Stomach (tissue), 8 donors: ENCODE measurements at regions not wholly inside any gene's neighbourhood (a gene's known extent, or its start where the extent isn't known, plus 50 kb on each side); places are given as distances from the start of the nearest gene placed in this dataset.

Experiments
- DNase-seq, 2 donors: peaks; one replicate each; pipeline versions ENCODE4 v3.0.0 to v3.0.0-alpha.2; 2013 to 2019
- H3K27ac ChIP-seq, 5 donors: fragments of 200-600 bp in 4 of 5; sonication (generic) in 4 of 5; one replicate each; pipeline ENCODE4 v1.5.1; 2013 to 2019; ENCODE audit warnings: mild to moderate bottlenecking in 1 of 5, moderate library complexity in 1 of 5
- H3K27me3 ChIP-seq, 3 donors: fragments of 200-600 bp; sonication (generic); one replicate each; pipeline ENCODE4 v1.5.1; 2017 to 2019; ENCODE audit warnings: mixed run types in 1 of 3
- H3K36me3 ChIP-seq, 4 donors: fragments of 200-600 bp; sonication (generic); 1 replicate in 3 of 4; 2 replicates in 1 of 4; pipeline ENCODE4 v1.5.1; 2016 to 2019
- H3K4me1 ChIP-seq, 4 donors: fragments of 200-600 bp; sonication (generic); one replicate each; pipeline ENCODE4 v1.5.1; 2016 to 2019
- H3K4me3 ChIP-seq, 4 donors: fragments of 200-600 bp; sonication (generic) in 3 of 4; one replicate each; pipeline ENCODE4 v1.5.1; 2016 to 2019; ENCODE audit warnings: mild to moderate bottlenecking in 1 of 4
- H3K9me3 ChIP-seq, 4 donors: fragments of 200-600 bp; sonication (generic); one replicate each; pipeline ENCODE4 v1.5.1; 2016 to 2019
- EP300 ChIP-seq: sonication (generic); formaldehyde crosslinking; IDR thresholded peaks from one replicate; pipeline ENCODE4 v1.6.1; 2017; ENCODE audit warnings: antibody characterized with exemption
- POLR2A ChIP-seq, 4 donors: fragments of 450-650 bp; IDR thresholded peaks; one replicate each; pipeline ENCODE4 v1.6.1; 2016; ENCODE audit warnings: antibody characterized with exemption in 4 of 4, control low read depth in 2 of 4, mild to moderate bottlenecking in 1 of 4, moderate library complexity in 1 of 4
- POLR2AphosphoS5 ChIP-seq, 3 donors: sonication (generic); formaldehyde crosslinking; IDR thresholded peaks; one replicate each; pipeline ENCODE4 v1.6.1; 2016; ENCODE audit warnings: antibody characterized with exemption in 3 of 3
- WGBS, 5 donors: extraction: QIAGEN DNeasy Blood & Tissue Kit in 3 of 5; methylation state at CpG; one replicate each; pipeline versions ENCODE4 v1.1.5 to v1.1.7; 2013 to 2018; 5-methylcytosine and 5-hydroxymethylcytosine counted together
- intact Hi-C: fragments of 100-400 bp; cut with DNase I; formaldehyde crosslinking; loops from one replicate; pipeline ENCODE4 v1.15.1; 2023; ENCODE audit warnings: low total_unique reads
- TF ChIP-seq, protein P1 (sequence below), 7 experiments: fragments of 450-650 bp in 4 of 7; fragments of 200-600 bp in 3 of 7; sonication (generic) in 3 of 7; IDR thresholded peaks; one replicate each; pipeline ENCODE4 v1.5.1; 2016 to 2019; ENCODE audit warnings: antibody characterized with exemption in 7 of 7, control low read depth in 2 of 7, mild to moderate bottlenecking in 1 of 7
- donor health status: healthy with polysubstance abuse.
- donor health status: Bipolar disorder and iron deficiency.
- donor health status: healthy.

DNA sequence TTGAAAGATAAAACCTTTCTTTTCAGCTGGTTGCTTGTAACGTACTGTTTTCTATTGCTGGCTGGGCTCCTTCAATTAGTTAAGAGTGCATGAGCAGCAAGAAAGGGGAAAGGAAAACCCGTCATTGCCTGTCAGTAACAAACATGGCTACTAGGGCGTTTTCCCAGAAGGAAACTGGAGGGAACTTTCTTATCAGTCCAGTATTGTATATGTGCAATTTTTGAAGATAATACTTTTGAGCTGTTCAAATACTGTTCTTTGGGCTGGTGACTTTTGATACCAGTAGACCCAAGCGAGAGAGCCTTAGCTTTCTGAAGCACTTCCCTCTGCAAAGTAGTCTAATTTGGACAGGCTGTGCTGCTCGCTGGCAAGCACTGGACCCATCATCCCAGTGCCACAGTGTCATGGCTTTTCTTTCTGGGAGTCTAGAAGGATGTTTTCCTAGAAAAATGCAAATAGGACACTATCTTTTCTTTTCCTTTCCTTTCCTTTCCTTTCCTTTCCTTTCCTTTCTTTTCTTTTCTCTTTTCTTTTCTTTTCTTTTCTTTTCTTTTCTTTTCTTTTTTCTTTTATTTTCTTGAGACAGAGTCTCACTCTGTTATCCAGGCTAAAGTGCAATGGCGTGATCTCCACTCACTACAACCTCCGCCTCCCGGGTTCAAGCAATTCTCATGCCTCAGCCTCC, 149.9 kb upstream of the SMIM23 start:
- no peaks in the 10 kb centered on the region for H3K9me3 ChIP-seq
- H3K4me3 ChIP-seq, result no peak overlapping the region
- H3K27ac ChIP-seq, result no peak overlapping the region
- DNase-seq, result peak in 1 of 2 donors; percentile 34
- H3K4me1 ChIP-seq, result peaks cover 0 to 32% (median 0%) of the 10 kb centered on the region in 4 donors
- H3K27me3 ChIP-seq, result peaks cover 0 to 19% (median 3%) of the 10 kb centered on the region in 3 donors
- 50 to 63% (median 61%) methylated on average over 8 of the region's 8 CpGs for WGBS, 5 donors
- no peaks in the 10 kb centered on the region for H3K36me3 ChIP-seq
- intact Hi-C loops, result no loop called here
- TF ChIP-seq POLR2AphosphoS5 (IDR thresholded peaks at IDR 0.05), result peak in 1 of 3 donors; percentile 49
- TF ChIP-seq EP300, result no peak
- no peak for TF ChIP-seq POLR2A (IDR thresholded peaks at IDR 0.05)

DNA sequence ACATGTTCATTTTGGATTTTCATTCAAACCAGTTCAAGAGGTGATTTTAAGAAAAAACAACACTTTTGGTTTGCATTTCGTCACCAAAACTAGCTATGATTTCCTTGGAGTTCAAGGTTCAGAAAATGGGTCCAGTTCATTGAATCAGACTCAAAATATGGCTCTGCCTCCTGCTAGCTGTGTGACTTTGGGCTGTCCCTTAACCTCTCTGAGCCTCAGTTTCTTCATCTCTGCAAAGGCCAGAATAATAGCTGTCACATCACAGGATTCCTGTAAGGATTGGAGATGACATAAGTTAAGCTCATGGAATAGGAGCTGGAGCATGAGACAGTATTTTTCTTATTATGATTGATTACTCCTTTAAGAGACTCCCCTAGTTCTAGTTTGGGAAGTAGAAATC, 147.8 kb upstream of the SMIM23 start:
- DNase-seq, result no peak
- Histone ChIP-seq H3K27me3 (peaks cover 0 to 7% (median 3%) of the 10 kb centered on the region in 3 donors), H3K4me3 (no peak overlapping the region), H3K4me1 (peaks cover 0 to 34% (median 0%) of the 10 kb centered on the region in 4 donors), H3K27ac (no peak overlapping the region), H3K9me3 (no peaks in the 10 kb centered on the region), H3K36me3 (no peaks in the 10 kb centered on the region)
- WGBS, 5 donors, result 80 to 94% (median 88%) methylated on average over 1 of the region's 1 CpG
- intact Hi-C loops, result no loop called here
- TF ChIP-seq, protein P1, sequence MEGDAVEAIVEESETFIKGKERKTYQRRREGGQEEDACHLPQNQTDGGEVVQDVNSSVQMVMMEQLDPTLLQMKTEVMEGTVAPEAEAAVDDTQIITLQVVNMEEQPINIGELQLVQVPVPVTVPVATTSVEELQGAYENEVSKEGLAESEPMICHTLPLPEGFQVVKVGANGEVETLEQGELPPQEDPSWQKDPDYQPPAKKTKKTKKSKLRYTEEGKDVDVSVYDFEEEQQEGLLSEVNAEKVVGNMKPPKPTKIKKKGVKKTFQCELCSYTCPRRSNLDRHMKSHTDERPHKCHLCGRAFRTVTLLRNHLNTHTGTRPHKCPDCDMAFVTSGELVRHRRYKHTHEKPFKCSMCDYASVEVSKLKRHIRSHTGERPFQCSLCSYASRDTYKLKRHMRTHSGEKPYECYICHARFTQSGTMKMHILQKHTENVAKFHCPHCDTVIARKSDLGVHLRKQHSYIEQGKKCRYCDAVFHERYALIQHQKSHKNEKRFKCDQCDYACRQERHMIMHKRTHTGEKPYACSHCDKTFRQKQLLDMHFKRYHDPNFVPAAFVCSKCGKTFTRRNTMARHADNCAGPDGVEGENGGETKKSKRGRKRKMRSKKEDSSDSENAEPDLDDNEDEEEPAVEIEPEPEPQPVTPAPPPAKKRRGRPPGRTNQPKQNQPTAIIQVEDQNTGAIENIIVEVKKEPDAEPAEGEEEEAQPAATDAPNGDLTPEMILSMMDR (IDR thresholded peaks at IDR 0.05), result no peak
- no peak for TF ChIP-seq POLR2A (IDR thresholded peaks at IDR 0.05)
- TF ChIP-seq POLR2AphosphoS5 (IDR thresholded peaks at IDR 0.05), result no peak
- no peak for TF ChIP-seq EP300

DNA sequence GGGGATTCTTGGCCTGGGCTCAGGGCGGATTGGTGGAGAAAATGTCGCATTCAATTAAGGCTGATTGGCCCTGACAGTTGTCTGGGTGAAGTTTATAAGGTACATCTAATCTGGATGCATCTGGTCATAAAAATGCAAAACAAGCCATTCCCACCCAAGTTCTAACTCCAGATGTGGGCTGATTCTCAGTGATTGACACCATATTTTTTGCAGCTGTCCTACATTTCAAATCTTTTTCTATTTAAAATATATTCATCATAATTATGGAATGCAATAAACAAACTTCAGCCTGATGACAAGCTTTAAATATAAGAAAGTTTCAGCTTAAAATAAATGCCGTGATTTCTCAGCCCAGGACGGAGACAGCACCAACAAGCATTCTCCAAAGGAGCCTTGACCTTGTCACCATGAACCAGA, 146.4 kb upstream of the SMIM23 start:
- no peak for DNase-seq
- Histone ChIP-seq H3K9me3 (no peaks in the 10 kb centered on the region), H3K4me1 (peaks cover 0 to 25% (median 0%) of the 10 kb centered on the region in 4 donors), H3K4me3 (no peak overlapping the region), H3K27me3 (peaks cover 0 to 4% (median 3%) of the 10 kb centered on the region in 3 donors), H3K27ac (no peak overlapping the region), H3K36me3 (no peaks in the 10 kb centered on the region)
- intact Hi-C loops, result no loop called here
- WGBS, 5 donors, result 69 to 81% (median 79%) methylated on average over 4 of the region's 4 CpGs
- TF ChIP-seq POLR2A (IDR thresholded peaks at IDR 0.05), result no peak
- TF ChIP-seq, protein P1 (IDR thresholded peaks at IDR 0.05), result no peak
- no peak for TF ChIP-seq POLR2AphosphoS5 (IDR thresholded peaks at IDR 0.05)
- TF ChIP-seq EP300, result no peak

DNA sequence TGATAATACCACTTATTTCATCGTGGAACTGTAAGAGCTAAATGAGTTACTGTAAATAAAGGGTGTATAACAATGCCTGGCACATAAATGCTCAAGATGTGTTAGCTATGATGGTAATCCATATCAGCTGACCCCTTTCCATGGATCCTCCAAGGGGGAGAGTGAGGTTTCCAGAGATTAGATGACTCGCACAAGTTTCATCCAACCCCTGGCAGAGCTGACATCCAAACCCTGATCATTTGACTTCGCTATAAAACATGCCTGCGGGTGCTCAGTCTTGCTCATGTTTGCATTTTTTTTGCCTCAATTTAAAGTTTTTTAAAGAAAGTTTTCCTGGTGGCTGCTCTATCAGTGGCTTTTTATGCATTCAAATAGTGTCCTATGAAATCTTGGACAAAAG, 145.7 kb upstream of the SMIM23 start:
- Histone ChIP-seq H3K27ac (no peak overlapping the region), H3K27me3 (peaks cover 0 to 9% (median 3%) of the 10 kb centered on the region in 3 donors), H3K4me3 (no peak overlapping the region), H3K36me3 (no peaks in the 10 kb centered on the region), H3K4me1 (peaks cover 0 to 22% (median 0%) of the 10 kb centered on the region in 4 donors), H3K9me3 (no peaks in the 10 kb centered on the region)
- DNase-seq, result no peak
- TF ChIP-seq POLR2A (IDR thresholded peaks at IDR 0.05), result no peak
- no peak for TF ChIP-seq POLR2AphosphoS5 (IDR thresholded peaks at IDR 0.05)
- no peak for TF ChIP-seq EP300
- TF ChIP-seq, protein P1 (IDR thresholded peaks at IDR 0.05), result no peak
- 61 to 83% (median 79%) methylated on average over 4 of the region's 4 CpGs for WGBS, 5 donors
- intact Hi-C loops, result no loop called here

DNA sequence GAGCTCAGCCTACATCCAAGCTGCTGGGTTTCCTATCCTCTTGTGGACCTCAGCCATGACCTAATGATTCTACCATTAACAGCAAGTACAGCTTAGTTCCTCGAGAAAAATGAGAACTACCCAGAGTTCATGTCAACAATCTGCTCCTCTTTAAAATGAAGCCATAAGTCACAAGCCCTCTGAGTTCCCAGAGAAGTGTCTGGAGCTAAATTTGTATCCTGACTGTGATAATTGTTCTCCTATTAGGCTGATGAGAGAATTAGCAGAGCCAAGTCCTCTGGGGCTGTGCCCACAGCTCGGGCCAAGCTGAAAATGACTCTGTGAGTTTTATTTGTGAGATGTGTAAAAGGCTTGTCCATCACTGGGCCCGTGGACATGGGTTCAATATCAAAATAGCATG, 145.1 kb upstream of the SMIM23 start:
- H3K9me3 ChIP-seq, result no peaks in the 10 kb centered on the region
- no peaks in the 10 kb centered on the region for H3K36me3 ChIP-seq
- H3K27me3 ChIP-seq, result peaks cover 0 to 12% (median 3%) of the 10 kb centered on the region in 3 donors
- H3K4me1 ChIP-seq, result peaks cover 0 to 18% (median 0%) of the 10 kb centered on the region in 4 donors
- TF ChIP-seq POLR2AphosphoS5 (IDR thresholded peaks at IDR 0.05) (no peak), POLR2A (IDR thresholded peaks at IDR 0.05) (no peak), EP300 (no peak)
- TF ChIP-seq, protein P1 (IDR thresholded peaks at IDR 0.05), result no peak
- H3K4me3 ChIP-seq, result no peak overlapping the region
- H3K27ac ChIP-seq, result no peak overlapping the region
- DNase-seq, result peak in 1 of 2 donors; percentile 50
- 37 to 51% (median 47%) methylated on average over 3 of the region's 3 CpGs for WGBS, 5 donors
- intact Hi-C loops, result no loop called here
